HG03457 (cell line): ENCODE measurements at regions not wholly inside any gene's neighbourhood (a gene's known extent, or its start where the extent isn't known, plus 50 kb on each side); places are given as distances from the start of the nearest gene placed in this dataset.
"Not testable (repeated sequence)": the region's sequence is repeated elsewhere in the genome, so short reads cannot be mapped to it uniquely, and the experiment has no call there.

ENCODE experiments used
- ATAC-seq: cut with Tn5 transposase; IDR thresholded peaks from one replicate; pipeline ENCODE4 v1.9.1; 2021; ENCODE audit warnings: moderate number of reproducible peaks; ENCODE audit not compliant: unreplicated experiment

GRCh38 chr2:146997945-146998344, 846.9 kb upstream of the ACVR2A start:
- ATAC-seq = no peak

GRCh38 chr2:146997488-146997887, 847.3 kb upstream of the ACVR2A start:
- ATAC-seq = no peak

- no peak for ATAC-seq
These were observed 850.6 kb upstream of the ACVR2A start for GRCh38 chr2:146994246-146994645.

GRCh38 chr2:146992466-146992865, 852.4 kb upstream of the ACVR2A start:
- no peak for ATAC-seq

GRCh38 chr2:146992057-146992456, 852.8 kb upstream of the ACVR2A start:
- no peak for ATAC-seq

- no peak for ATAC-seq
These were observed 854.3 kb upstream of the ACVR2A start for GRCh38 chr2:146990311-146991054.

- ATAC-seq = no peak
These were observed 855.1 kb upstream of the ACVR2A start for GRCh38 chr2:146989741-146990140.

- ATAC-seq = no peak
These were observed 856.8 kb upstream of the ACVR2A start for GRCh38 chr2:146987996-146988395.

GRCh38 chr2:146986161-146986560, 858.7 kb upstream of the ACVR2A start:
- ATAC-seq = no peak

- no peak for ATAC-seq
These were observed 859.1 kb upstream of the ACVR2A start for GRCh38 chr2:146985753-146986152.

- ATAC-seq = no peak
These were observed 860.8 kb upstream of the ACVR2A start for GRCh38 chr2:146984014-146984413.

GRCh38 chr2:146982393-146982846, 862.4 kb upstream of the ACVR2A start:
- no peak for ATAC-seq

- ATAC-seq = no peak
These were observed 862.9 kb upstream of the ACVR2A start for GRCh38 chr2:146981921-146982320.

GRCh38 chr2:146979746-146980145, 865.1 kb upstream of the ACVR2A start:
- no peak for ATAC-seq

GRCh38 chr2:146978577-146979555, 866.0 kb upstream of the ACVR2A start:
- ATAC-seq = no peak

GRCh38 chr2:146970981-146971380, 873.8 kb upstream of the ACVR2A start:
- not testable (repeated sequence) for ATAC-seq

- ATAC-seq = not testable (repeated sequence)
These were observed 875.1 kb upstream of the ACVR2A start for GRCh38 chr2:146969703-146970102.

GRCh38 chr2:146964494-146964893, 880.3 kb upstream of the ACVR2A start:
- ATAC-seq = no peak

GRCh38 chr2:146954544-146954943, 890.3 kb upstream of the ACVR2A start:
- ATAC-seq = no peak

- ATAC-seq = no peak
These were observed 892.1 kb upstream of the ACVR2A start for GRCh38 chr2:146952696-146953095.

GRCh38 chr2:146950911-146951310, 893.9 kb upstream of the ACVR2A start:
- ATAC-seq = no peak

GRCh38 chr2:146950361-146950760, 894.5 kb upstream of the ACVR2A start:
- no peak for ATAC-seq
